Coronary artery (tissue), 2 donors: ENCODE measurements at regions not wholly inside any gene's neighbourhood (a gene's known extent, or its start where the extent isn't known, plus 50 kb on each side); places are given as distances from the start of the nearest gene placed in this dataset.

Experiments
- DNase-seq: peaks from one replicate; pipeline ENCODE4 v3.0.0-alpha.2; 2017; ENCODE audit warnings: low spot score
- H3K27ac ChIP-seq, 2 donors: fragments of 200-600 bp; sonication (generic); one replicate each; pipeline ENCODE4 v1.5.1; 2016 to 2019
- H3K4me3 ChIP-seq: fragments of 200-600 bp; sonication (generic); 2 replicates; pipeline ENCODE4 v1.5.1; 2016; ENCODE audit warnings: mild to moderate bottlenecking, moderate library complexity
- TF ChIP-seq, protein P1 (sequence below): fragments of 200-600 bp; sonication (generic); IDR thresholded peaks from one replicate; pipeline ENCODE4 v1.5.1; 2019; ENCODE audit warnings: antibody characterized with exemption

DNA sequence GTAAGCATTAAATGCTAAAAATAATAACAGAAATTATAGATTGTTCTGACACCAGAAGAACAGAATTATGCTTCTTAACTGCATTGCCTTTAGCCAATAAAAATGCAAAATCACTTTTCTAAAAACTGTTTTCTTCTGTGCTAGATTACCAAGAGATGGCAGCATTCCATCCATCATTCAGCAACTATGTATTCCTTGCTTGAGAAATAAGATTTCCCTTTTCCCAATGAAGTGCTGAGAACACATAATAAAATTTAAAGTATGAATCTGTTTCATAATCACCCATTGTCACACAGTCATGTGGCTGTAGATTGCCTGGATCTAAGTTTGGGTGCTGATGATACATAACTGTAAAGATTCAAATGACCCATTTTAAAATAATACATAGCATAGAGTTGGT, 504.2 kb downstream of the TDRD15 start:
- DNase-seq = no peak

DNA sequence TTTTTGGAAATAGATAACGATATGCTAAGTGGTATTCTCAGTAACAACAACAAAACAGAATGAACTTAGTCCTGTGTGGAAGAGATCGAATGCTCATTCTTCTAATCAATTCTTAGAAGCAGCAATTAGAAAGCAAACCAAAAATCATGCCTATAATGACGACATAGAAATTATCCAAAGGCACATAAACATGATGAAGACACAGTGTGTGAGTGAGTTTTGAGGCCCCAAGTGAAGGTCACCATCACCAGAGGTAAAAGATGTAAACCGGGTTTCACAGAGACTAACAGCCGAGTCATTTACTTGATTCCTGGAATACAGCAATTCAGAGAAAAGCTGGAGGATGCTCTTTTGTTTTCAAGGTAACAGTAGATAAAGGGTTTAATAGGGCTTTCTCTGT, 509.2 kb downstream of the TDRD15 start:
- TF ChIP-seq, protein P1, sequence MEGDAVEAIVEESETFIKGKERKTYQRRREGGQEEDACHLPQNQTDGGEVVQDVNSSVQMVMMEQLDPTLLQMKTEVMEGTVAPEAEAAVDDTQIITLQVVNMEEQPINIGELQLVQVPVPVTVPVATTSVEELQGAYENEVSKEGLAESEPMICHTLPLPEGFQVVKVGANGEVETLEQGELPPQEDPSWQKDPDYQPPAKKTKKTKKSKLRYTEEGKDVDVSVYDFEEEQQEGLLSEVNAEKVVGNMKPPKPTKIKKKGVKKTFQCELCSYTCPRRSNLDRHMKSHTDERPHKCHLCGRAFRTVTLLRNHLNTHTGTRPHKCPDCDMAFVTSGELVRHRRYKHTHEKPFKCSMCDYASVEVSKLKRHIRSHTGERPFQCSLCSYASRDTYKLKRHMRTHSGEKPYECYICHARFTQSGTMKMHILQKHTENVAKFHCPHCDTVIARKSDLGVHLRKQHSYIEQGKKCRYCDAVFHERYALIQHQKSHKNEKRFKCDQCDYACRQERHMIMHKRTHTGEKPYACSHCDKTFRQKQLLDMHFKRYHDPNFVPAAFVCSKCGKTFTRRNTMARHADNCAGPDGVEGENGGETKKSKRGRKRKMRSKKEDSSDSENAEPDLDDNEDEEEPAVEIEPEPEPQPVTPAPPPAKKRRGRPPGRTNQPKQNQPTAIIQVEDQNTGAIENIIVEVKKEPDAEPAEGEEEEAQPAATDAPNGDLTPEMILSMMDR = no peak
- Histone ChIP-seq H3K4me3 (no peak overlapping the region), H3K27ac (no peak overlapping the region)
- DNase-seq = no peak

More for the DNA sequence above, 504.2 kb downstream of the TDRD15 start:
- H3K27ac ChIP-seq = no peak overlapping the region
- TF ChIP-seq, protein P1 = no peak
- H3K4me3 ChIP-seq = no peak overlapping the region

DNA sequence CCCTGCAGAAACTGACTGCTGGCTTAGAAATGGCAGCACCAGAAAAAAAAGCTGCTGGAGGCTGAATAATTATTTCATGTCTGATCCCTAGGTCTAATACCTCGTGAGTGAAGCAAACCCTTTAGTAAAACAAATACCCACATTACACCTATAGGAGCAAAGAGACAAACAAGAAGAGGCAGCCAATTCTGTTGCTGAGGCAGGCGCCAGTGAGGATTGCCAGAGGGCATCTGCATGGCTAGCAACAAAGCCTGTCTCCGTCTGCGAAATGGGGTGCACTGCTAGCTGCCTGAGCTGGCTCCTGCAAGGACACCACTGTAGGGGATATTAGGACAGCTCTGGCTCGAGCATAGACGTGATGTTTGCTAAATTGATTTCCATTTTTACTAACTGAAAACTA, 509.7 kb downstream of the TDRD15 start:
- Histone ChIP-seq H3K4me3 (no peak overlapping the region), H3K27ac (no peak overlapping the region)
- no peak for DNase-seq
- TF ChIP-seq, protein P1 = no peak

DNA sequence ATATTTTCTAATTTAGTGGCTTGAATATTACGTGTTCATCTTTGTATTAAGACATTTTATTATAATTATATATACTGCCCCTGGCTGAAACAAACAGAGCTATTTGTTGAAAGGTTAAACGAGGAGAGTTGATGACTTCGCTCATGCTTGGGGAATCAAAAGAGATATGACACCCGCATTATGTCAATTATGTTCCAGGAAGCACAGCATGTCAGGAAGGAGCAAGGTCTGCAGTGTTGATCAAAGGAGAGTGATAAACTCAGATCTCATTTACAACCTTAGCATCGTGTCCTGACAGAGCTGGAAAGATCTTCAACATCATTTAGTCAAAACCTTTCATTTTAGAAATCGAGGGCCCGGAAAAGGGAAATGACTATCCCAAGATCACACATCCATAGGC, 510.1 kb downstream of the TDRD15 start:
- TF ChIP-seq, protein P1 = no peak
- no peak overlapping the region for H3K4me3 ChIP-seq
- DNase-seq = no peak
- no peak overlapping the region for H3K27ac ChIP-seq

- DNase-seq = no peak
- Histone ChIP-seq H3K27ac (no peak overlapping the region), H3K4me3 (no peak overlapping the region)
- TF ChIP-seq, protein P1 = no peak
Measured at GRCh38 chr2:21640046-21640445, 516.3 kb downstream of the TDRD15 start.

GRCh38 chr2:21642647-21643046, 518.9 kb downstream of the TDRD15 start:
- Histone ChIP-seq H3K27ac (no peak overlapping the region), H3K4me3 (no peak overlapping the region)
- DNase-seq = no peak
- TF ChIP-seq, protein P1 = no peak

DNA sequence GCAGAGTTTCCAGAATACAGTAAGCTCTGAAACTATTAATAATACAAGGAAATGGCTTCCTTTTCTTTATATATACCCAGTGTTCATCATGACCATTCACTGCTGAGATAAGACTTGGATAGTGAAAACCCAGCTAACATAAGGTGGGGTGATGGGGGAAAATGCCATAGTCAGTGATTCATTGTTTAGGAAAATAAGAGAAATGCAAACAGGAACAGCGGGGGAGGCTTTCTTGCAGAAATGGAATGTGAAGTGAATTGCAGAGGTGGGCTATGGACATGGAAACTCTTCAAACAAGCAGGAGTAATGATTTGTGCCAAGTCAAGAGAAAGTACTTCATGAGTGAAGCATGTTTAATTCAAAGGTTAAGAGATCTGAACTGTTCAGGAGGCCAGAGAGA, 519.4 kb downstream of the TDRD15 start:
- no peak for DNase-seq
- no peak overlapping the region for H3K4me3 ChIP-seq
- TF ChIP-seq, protein P1 = no peak
- H3K27ac ChIP-seq = no peak overlapping the region
